ENCODE measurements at regions not wholly inside any gene's neighbourhood (a gene's known extent, or its start where the extent isn't known, plus 50 kb on each side); places are given as distances from the start of the nearest gene placed in this dataset.

- H3K4me2 ChIP-seq (ENCODE audit: low read depth, low read length, poor library complexity, severe bottlenecking): no peak overlapping the region
- H2AFZ ChIP-seq (ENCODE audit: low read depth, low read length, severe bottlenecking): no peak overlapping the region
- TF ChIP-seq CTCF (IDR thresholded peaks at IDR 0.05; ENCODE audit: insufficient read depth, low read length, poor library complexity, severe bottlenecking): no peak
- no peak for TF ChIP-seq EZH2phosphoT487 (conservative IDR thresholded peaks at IDR 0.05; ENCODE audit: low read length)
- H3K79me2 ChIP-seq (ENCODE audit: insufficient read depth, low read length): no peaks in the 10 kb centered on the region
- H3F3A ChIP-seq (ENCODE audit: insufficient read depth): no peaks in the 10 kb centered on the region
- no peak overlapping the region for H3K9ac ChIP-seq (ENCODE audit: low read length)
- no peaks in the 10 kb centered on the region for H3K36me3 ChIP-seq (ENCODE audit: low read length)
- peaks cover 12% of the 10 kb centered on the region; the same call in 1 of the 2 replicates for H3K9me3 ChIP-seq (ENCODE audit: insufficient read depth, low read length)
- no peaks in the 10 kb centered on the region for H3K27me3 ChIP-seq (ENCODE audit: low read length)
- H3K27ac ChIP-seq (ENCODE audit: low read depth, low read length): no peak overlapping the region
- no peaks in the 10 kb centered on the region for H4K20me1 ChIP-seq (ENCODE audit: low read depth, low read length)
- H3K4me3 ChIP-seq (ENCODE audit: insufficient read depth, low read length, poor library complexity, severe bottlenecking): no peak overlapping the region
- H3K9me2 ChIP-seq (replicated peaks; ENCODE audit: insufficient read depth, low read length): no peaks in the 10 kb centered on the region; the same call in 1 of the 2 replicates
Observed at GRCh38 chr2:217269701-217270484, 410.0 kb upstream of the TNP1 start.

DNA sequence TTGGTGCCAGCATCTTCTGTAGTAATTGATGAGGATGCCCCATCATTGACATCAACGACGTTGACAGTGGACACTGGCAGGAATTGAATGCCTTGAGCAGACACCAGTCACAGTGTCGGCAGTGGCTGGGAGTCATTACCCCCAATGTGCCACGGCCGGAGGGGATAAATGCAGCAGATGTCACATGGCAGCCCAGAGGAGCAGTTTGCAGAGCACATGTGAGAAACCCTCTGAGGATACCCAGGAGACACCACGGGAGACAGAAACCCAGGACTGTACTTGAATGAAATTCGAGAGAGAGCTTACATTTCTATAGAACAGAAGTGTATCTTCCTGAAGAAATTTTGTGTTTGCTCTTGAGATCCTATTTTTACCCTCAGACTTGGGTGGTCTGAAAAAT is 409.1 kb upstream of the TNP1 start:
- TF ChIP-seq CTCF (IDR thresholded peaks at IDR 0.05; ENCODE audit: insufficient read depth, low read length, poor library complexity, severe bottlenecking): no peak
- no peak for TF ChIP-seq EZH2phosphoT487 (conservative IDR thresholded peaks at IDR 0.05; ENCODE audit: low read length)
- Histone ChIP-seq H3K9me3 (ENCODE audit: insufficient read depth, low read length) (peaks cover 12% of the 10 kb centered on the region; the same call in 1 of the 2 replicates), H3K27ac (ENCODE audit: low read depth, low read length) (no peak overlapping the region), H3K9ac (ENCODE audit: low read length) (no peak overlapping the region), H2AFZ (ENCODE audit: low read depth, low read length, severe bottlenecking) (no peak overlapping the region), H3K9me2 (replicated peaks; ENCODE audit: insufficient read depth, low read length) (no peaks in the 10 kb centered on the region; the same call in 1 of the 2 replicates), H3K79me2 (ENCODE audit: insufficient read depth, low read length) (no peaks in the 10 kb centered on the region), H3F3A (ENCODE audit: insufficient read depth) (no peaks in the 10 kb centered on the region), H3K4me3 (ENCODE audit: insufficient read depth, low read length, poor library complexity, severe bottlenecking) (no peak overlapping the region), H3K4me2 (ENCODE audit: low read depth, low read length, poor library complexity, severe bottlenecking) (no peak overlapping the region), H3K27me3 (ENCODE audit: low read length) (no peaks in the 10 kb centered on the region), H4K20me1 (ENCODE audit: low read depth, low read length) (no peaks in the 10 kb centered on the region), H3K36me3 (ENCODE audit: low read length) (no peaks in the 10 kb centered on the region)

GRCh38 chr2:217267758-217268157 is 407.9 kb upstream of the TNP1 start:
- Histone ChIP-seq H3K27ac (ENCODE audit: low read depth, low read length) (no peak overlapping the region), H3K4me2 (ENCODE audit: low read depth, low read length, poor library complexity, severe bottlenecking) (no peak overlapping the region), H3K9me3 (ENCODE audit: insufficient read depth, low read length) (peaks cover 12% of the 10 kb centered on the region; the same call in 1 of the 2 replicates), H3F3A (ENCODE audit: insufficient read depth) (no peaks in the 10 kb centered on the region), H4K20me1 (ENCODE audit: low read depth, low read length) (no peaks in the 10 kb centered on the region), H3K9ac (ENCODE audit: low read length) (no peak overlapping the region), H3K36me3 (ENCODE audit: low read length) (no peaks in the 10 kb centered on the region), H3K27me3 (ENCODE audit: low read length) (no peaks in the 10 kb centered on the region), H3K79me2 (ENCODE audit: insufficient read depth, low read length) (no peaks in the 10 kb centered on the region), H3K4me3 (ENCODE audit: insufficient read depth, low read length, poor library complexity, severe bottlenecking) (no peak overlapping the region), H2AFZ (ENCODE audit: low read depth, low read length, severe bottlenecking) (no peak overlapping the region), H3K9me2 (replicated peaks; ENCODE audit: insufficient read depth, low read length) (no peaks in the 10 kb centered on the region; the same call in 1 of the 2 replicates)
- TF ChIP-seq EZH2phosphoT487 (conservative IDR thresholded peaks at IDR 0.05; ENCODE audit: low read length) (no peak), CTCF (IDR thresholded peaks at IDR 0.05; ENCODE audit: insufficient read depth, low read length, poor library complexity, severe bottlenecking) (no peak)

Data from SU-DHL-6 (cell line).